Activated B cell treated with CpG ODN at 0.5 μM for 24 hours (primary cell): ENCODE measurements at regions not wholly inside any gene's neighbourhood (a gene's known extent, or its start where the extent isn't known, plus 50 kb on each side); places are given as distances from the start of the nearest gene placed in this dataset.

Experiments used
- ATAC-seq: fragments of 200-7000 bp; cut with Tn5 transposase; one replicate; pipeline ENCODE4 v1.10.0; 2021; ENCODE audit warnings: low read depth, mild to moderate bottlenecking, moderate library complexity
- CTCF ChIA-PET: fragments of 350-600 bp; sonication (Branson Sonifier 250); formaldehyde crosslinking; loops from one replicate; lab custom pipeline; 2021; ENCODE audit warnings: antibody characterized with exemption; lab: Charles Lee
- POLR2A ChIA-PET: fragments of 350-600 bp; sonication (Branson Sonifier 250); formaldehyde crosslinking; loops from one replicate; lab custom pipeline; 2021; ENCODE audit warnings: antibody characterized with exemption; lab: Charles Lee
- DNase-seq: peaks from one replicate; pipeline ENCODE4 v3.0.0; 2022
- H3K27ac Mint-ChIP-seq: one replicate; pipeline ENCODE4 v1.8.0; 2020; ENCODE audit warnings: mixed read lengths
- H3K27me3 Mint-ChIP-seq: one replicate; pipeline ENCODE4 v1.8.0; 2021; ENCODE audit warnings: mixed read lengths
- H3K36me3 Mint-ChIP-seq: one replicate; pipeline ENCODE4 v1.8.0; 2021; ENCODE audit warnings: low read depth, mixed read lengths
- H3K4me1 Mint-ChIP-seq: one replicate; pipeline ENCODE4 v1.8.0; 2021; ENCODE audit warnings: mixed read lengths
- H3K4me3 Mint-ChIP-seq: one replicate; pipeline ENCODE4 v1.8.0; 2020; ENCODE audit warnings: mild to moderate bottlenecking, mixed read lengths
- H3K9me3 Mint-ChIP-seq: one replicate; pipeline ENCODE4 v1.8.0; 2020; ENCODE audit warnings: mixed read lengths
- intact Hi-C: fragments of 100-400 bp; cut with micrococcal nuclease; formaldehyde crosslinking; loops from one replicate; pipeline ENCODE4 v1.15.1; 2024
- TF ChIP-seq, protein P1 (sequence below): fragments of 200-600 bp; IDR thresholded peaks from one replicate; pipeline ENCODE4 v1.8.0; 2022; ENCODE audit warnings: antibody characterized with exemption, mild to moderate bottlenecking

DNA sequence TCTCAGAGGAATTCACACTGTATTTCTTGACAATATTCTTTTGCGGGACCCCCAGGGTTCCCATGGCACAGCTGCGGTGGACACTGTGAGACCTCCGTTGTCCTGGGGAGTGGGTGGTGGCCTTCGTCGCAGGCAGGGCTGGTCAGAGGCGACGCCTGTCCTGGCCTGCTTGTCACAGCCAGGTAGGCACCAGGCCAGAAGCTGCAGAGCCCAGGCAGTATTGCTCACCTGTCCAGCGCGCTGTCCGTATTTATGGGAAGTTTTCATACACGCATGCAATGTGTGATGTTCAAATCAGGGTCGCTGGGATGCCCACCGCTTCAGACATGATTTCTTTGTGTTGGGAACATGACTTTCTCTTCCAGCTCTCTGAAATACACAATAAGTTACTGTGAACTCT lies 126.6 kb downstream of the RTP5 start:
- no peaks in the 10 kb centered on the region for H3K9me3 Mint-ChIP-seq
- no peaks in the 10 kb centered on the region for H3K27me3 Mint-ChIP-seq
- intact Hi-C loops: loop anchor here (5.0 kb wide), 1 partner anchor 34 kb away; no protein-coding TSS in a partner anchor
- no peak for ATAC-seq
- CTCF ChIA-PET: no interaction called here
- no peak overlapping the region for H3K27ac Mint-ChIP-seq
- DNase-seq: no peak
- TF ChIP-seq, protein P1, sequence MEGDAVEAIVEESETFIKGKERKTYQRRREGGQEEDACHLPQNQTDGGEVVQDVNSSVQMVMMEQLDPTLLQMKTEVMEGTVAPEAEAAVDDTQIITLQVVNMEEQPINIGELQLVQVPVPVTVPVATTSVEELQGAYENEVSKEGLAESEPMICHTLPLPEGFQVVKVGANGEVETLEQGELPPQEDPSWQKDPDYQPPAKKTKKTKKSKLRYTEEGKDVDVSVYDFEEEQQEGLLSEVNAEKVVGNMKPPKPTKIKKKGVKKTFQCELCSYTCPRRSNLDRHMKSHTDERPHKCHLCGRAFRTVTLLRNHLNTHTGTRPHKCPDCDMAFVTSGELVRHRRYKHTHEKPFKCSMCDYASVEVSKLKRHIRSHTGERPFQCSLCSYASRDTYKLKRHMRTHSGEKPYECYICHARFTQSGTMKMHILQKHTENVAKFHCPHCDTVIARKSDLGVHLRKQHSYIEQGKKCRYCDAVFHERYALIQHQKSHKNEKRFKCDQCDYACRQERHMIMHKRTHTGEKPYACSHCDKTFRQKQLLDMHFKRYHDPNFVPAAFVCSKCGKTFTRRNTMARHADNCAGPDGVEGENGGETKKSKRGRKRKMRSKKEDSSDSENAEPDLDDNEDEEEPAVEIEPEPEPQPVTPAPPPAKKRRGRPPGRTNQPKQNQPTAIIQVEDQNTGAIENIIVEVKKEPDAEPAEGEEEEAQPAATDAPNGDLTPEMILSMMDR: no peak
- no peak overlapping the region for H3K4me3 Mint-ChIP-seq
- POLR2A ChIA-PET: interaction anchor here (0.5 kb wide), 1 partner anchor 33 kb away, joined by 3 read pairs; no protein-coding TSS in a partner anchor
- peaks cover 1% of the 10 kb centered on the region for H3K4me1 Mint-ChIP-seq
- H3K36me3 Mint-ChIP-seq: peaks cover 14% of the 10 kb centered on the region

DNA sequence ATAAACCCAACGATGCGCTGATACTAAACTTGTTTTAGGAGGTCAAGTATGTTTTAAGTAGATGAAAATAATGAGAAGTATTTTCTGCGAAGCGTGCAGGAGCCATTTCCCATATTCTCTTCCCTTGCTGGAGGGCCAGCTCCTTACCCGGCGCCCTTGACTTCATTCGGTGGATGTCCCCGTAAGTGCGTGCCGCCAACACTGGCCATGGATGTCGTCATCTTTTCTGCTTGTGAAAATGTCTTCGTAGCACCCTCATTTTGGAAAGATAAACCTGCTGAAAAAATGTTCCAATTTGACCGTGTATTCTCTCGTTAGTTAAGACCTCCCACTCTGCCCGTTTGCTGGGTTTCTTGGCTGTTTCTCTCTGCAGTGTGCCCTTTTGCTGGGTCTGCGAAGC lies 127.5 kb downstream of the RTP5 start:
- TF ChIP-seq, protein P1: no peak
- Mint-ChIP-seq H3K4me3 (no peak overlapping the region), H3K27ac (no peak overlapping the region), H3K4me1 (no peaks in the 10 kb centered on the region), H3K27me3 (no peaks in the 10 kb centered on the region), H3K36me3 (peaks cover 14% of the 10 kb centered on the region), H3K9me3 (no peaks in the 10 kb centered on the region)
- ChIA-PET POLR2A (no interaction called here), CTCF (no interaction called here)
- intact Hi-C loops: loop anchor here (5.0 kb wide), 1 partner anchor 35 kb away; no protein-coding TSS in a partner anchor
- ATAC-seq: no peak
- no peak for DNase-seq

DNA sequence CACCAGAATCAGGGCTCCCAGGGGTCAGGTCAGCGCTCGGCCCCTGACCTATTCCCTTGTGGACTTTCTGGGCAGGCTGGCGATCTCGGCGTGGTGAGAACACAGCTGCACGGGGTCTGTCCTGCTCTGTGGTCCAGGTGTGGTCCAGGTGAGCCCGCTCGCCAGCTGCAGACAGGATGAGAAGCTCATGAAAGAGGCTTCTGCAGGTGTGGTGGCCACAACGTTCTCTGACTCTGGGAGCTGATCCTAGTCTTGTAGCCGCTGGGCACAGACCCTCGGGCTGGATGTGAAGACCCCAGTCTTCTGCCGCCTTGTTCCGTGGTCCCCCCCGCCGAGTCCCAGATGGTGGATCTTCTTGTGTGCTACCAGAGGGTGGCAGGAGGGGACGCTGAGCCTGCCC lies 129.7 kb downstream of the RTP5 start:
- Mint-ChIP-seq H3K27ac (no peak overlapping the region), H3K27me3 (no peaks in the 10 kb centered on the region), H3K4me3 (no peak overlapping the region), H3K36me3 (peaks cover 7% of the 10 kb centered on the region), H3K4me1 (no peaks in the 10 kb centered on the region), H3K9me3 (no peaks in the 10 kb centered on the region)
- ATAC-seq: no peak
- CTCF ChIA-PET: no interaction called here
- intact Hi-C loops: loop anchor here (5.0 kb wide), 1 partner anchor 37 kb away; no protein-coding TSS in a partner anchor
- POLR2A ChIA-PET: no interaction called here
- TF ChIP-seq, protein P1: no peak
- no peak for DNase-seq

DNA sequence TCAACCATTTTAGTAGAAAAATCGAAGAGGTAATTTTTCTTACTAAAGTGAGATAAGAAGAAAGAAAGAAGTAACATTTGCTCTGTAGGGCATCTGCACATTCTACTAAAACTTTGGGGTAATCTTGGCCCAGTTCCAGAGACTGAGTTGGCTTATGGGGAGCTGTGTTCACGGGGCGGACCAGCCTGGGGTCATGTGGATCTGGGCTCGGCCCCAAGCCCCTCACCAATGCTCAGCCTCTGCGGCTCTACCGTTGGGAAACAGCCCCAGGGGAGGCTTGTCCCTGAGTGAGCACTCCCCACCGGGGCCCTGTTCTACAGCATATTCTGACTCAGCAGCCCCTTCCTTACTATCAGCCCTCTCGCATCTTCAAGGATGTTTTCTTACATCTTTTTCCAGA lies 132.3 kb downstream of the RTP5 start:
- CTCF ChIA-PET: no interaction called here

DNA sequence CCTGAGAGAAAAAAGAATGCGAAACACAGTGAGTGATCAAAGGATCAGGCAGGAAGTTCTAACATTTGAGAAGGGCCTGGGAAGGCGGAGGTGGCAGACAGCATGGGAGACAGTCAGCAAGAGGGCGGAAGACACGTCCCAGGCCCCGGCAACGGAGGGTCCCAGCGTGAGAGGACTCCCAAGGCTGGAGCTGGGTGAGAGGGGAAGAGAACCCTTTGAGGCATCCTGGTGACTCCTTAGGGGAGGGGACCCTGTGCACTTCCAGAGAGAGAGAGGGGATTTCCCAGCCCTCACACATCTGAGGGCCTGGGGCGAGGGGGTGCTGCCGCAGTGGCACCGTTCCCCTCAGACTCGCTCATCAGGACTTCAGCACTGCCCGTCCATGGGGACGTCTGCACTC lies 133.4 kb downstream of the RTP5 start:
- Mint-ChIP-seq H3K27me3 (no peaks in the 10 kb centered on the region), H3K4me3 (no peak overlapping the region), H3K4me1 (no peaks in the 10 kb centered on the region), H3K9me3 (no peaks in the 10 kb centered on the region), H3K27ac (no peak overlapping the region), H3K36me3 (peaks cover 3% of the 10 kb centered on the region)
- CTCF ChIA-PET: no interaction called here
- DNase-seq (no peak), ATAC-seq (no peak)
- TF ChIP-seq, protein P1: no peak
- POLR2A ChIA-PET: no interaction called here
- intact Hi-C loops: no loop called here

More for the DNA sequence above, 132.3 kb downstream of the RTP5 start:
- no peak for DNase-seq
- Mint-ChIP-seq H3K9me3 (no peaks in the 10 kb centered on the region), H3K27ac (no peak overlapping the region), H3K4me3 (no peak overlapping the region), H3K27me3 (no peaks in the 10 kb centered on the region), H3K4me1 (no peaks in the 10 kb centered on the region), H3K36me3 (peaks cover 3% of the 10 kb centered on the region)
- ATAC-seq: no peak
- intact Hi-C loops: no loop called here
- TF ChIP-seq, protein P1: no peak
- POLR2A ChIA-PET: no interaction called here
